OCI-LY1 (cell line): ENCODE measurements at regions not wholly inside any gene's neighbourhood (a gene's known extent, or its start where the extent isn't known, plus 50 kb on each side); places are given as distances from the start of the nearest gene placed in this dataset.

Source experiments
- H2AFZ ChIP-seq: fragments of 200-600 bp; sonication (generic), shearing (Covaris generic); 2 replicates; pipeline ENCODE4 v1.6.0; 2014; ENCODE audit warnings: antibody characterized with exemption, mild to moderate bottlenecking, low read length
- H3F3A ChIP-seq: fragments of 200-600 bp; sonication (generic), shearing (Covaris generic); 2 replicates; pipeline ENCODE4 v1.6.0; 2014; ENCODE audit warnings: mild to moderate bottlenecking, antibody characterized with exemption, low read length, moderate library complexity; ENCODE audit not compliant: insufficient read depth
- H3K27ac ChIP-seq: fragments of 200-600 bp; sonication (generic); 2 replicates; pipeline ENCODE4 v1.5.1; 2014; ENCODE audit warnings: low read length, mixed run types, mild to moderate bottlenecking, low read depth; ENCODE audit not compliant: poor library complexity, severe bottlenecking
- H3K27me3 ChIP-seq: fragments of 200-600 bp; sonication (generic); 2 replicates; pipeline ENCODE4 v1.6.0; 2014; ENCODE audit warnings: antibody characterized with exemption, mild to moderate bottlenecking, low read length, moderate library complexity; ENCODE audit not compliant: insufficient read depth
- H3K36me3 ChIP-seq: fragments of 200-600 bp; sonication (generic); 2 replicates; pipeline ENCODE4 v1.6.1; 2014; ENCODE audit warnings: mild to moderate bottlenecking, antibody characterized with exemption, low read length, moderate library complexity, mixed read lengths; ENCODE audit not compliant: insufficient read depth
- H3K4me1 ChIP-seq: fragments of 200-600 bp; sonication (generic); 2 replicates; pipeline ENCODE4 v1.5.1; 2014; ENCODE audit warnings: mild to moderate bottlenecking, low read length, moderate library complexity; ENCODE audit not compliant: insufficient read depth, severe bottlenecking
- H3K4me2 ChIP-seq: fragments of 200-600 bp; sonication (generic), shearing (Covaris generic); 2 replicates; pipeline ENCODE4 v1.6.1; 2014; ENCODE audit warnings: low read length
- H3K4me3 ChIP-seq: fragments of 200-600 bp; sonication (generic); 2 replicates; pipeline ENCODE4 v1.5.1; 2014; ENCODE audit warnings: low read length, low read depth, mild to moderate bottlenecking, mixed read lengths; ENCODE audit not compliant: poor library complexity, severe bottlenecking
- H3K79me2 ChIP-seq: fragments of 200-600 bp; shearing (Covaris generic); 2 replicates; pipeline ENCODE4 v1.6.1; 2016; ENCODE audit warnings: mixed run types, low read length, mixed read lengths; ENCODE audit not compliant: insufficient read depth
- H3K9ac ChIP-seq: fragments of 200-600 bp; sonication (generic), shearing (Covaris generic); 2 replicates; pipeline ENCODE4 v1.6.1; 2014; ENCODE audit warnings: mild to moderate bottlenecking, low read length, mixed read lengths
- H3K9me2 ChIP-seq: fragments of 200-600 bp; sonication (generic), shearing (Covaris generic); 2 replicates; pipeline ENCODE4 v1.6.1; 2014; ENCODE audit warnings: low read depth, mild to moderate bottlenecking, low read length, mixed read lengths
- H3K9me3 ChIP-seq: fragments of 200-600 bp; shearing (Covaris generic); 2 replicates; pipeline ENCODE4 v1.6.1; 2014; ENCODE audit warnings: low read length, mixed read lengths
- H4K20me1 ChIP-seq: fragments of 200-600 bp; sonication (generic), shearing (Covaris generic); 2 replicates; pipeline ENCODE4 v1.6.0; 2016; ENCODE audit warnings: mild to moderate bottlenecking, low read length; ENCODE audit not compliant: insufficient read depth
- CTCF ChIP-seq: fragments of 200-600 bp; sonication (generic), shearing (Covaris generic); IDR thresholded peaks from 2 replicates; pipeline ENCODE4 v1.5.1; 2017; ENCODE audit warnings: mild to moderate bottlenecking, antibody characterized with exemption, low read length, moderate library complexity, mixed read lengths
- EZH2 ChIP-seq: fragments of 200-600 bp; sonication (generic), shearing (Covaris generic); IDR thresholded peaks from 2 replicates; pipeline ENCODE4 v1.8.0; 2017; ENCODE audit warnings: borderline replicate concordance, mixed run types, mild to moderate bottlenecking, antibody characterized with exemption, low read length, moderate library complexity, mixed read lengths

- no peak for TF ChIP-seq CTCF
- TF ChIP-seq EZH2 = no peak
- no peak overlapping the region for H2AFZ ChIP-seq
- no peaks in the 10 kb centered on the region for H4K20me1 ChIP-seq
- no peak overlapping the region for H3K27ac ChIP-seq
- H3K27me3 ChIP-seq = no peaks in the 10 kb centered on the region
- H3K9me2 ChIP-seq = no peaks in the 10 kb centered on the region
- H3K9me3 ChIP-seq = no peaks in the 10 kb centered on the region
- H3K4me2 ChIP-seq = no peak overlapping the region
- no peaks in the 10 kb centered on the region for H3K4me1 ChIP-seq
- no peaks in the 10 kb centered on the region for H3K36me3 ChIP-seq
- H3F3A ChIP-seq = no peaks in the 10 kb centered on the region
- H3K9ac ChIP-seq = no peak overlapping the region
- no peaks in the 10 kb centered on the region for H3K79me2 ChIP-seq
- H3K4me3 ChIP-seq = no peak overlapping the region
Observed at GRCh38 chr18:43393174-43393573, 115.9 kb upstream of the SYT4 start.

GRCh38 chr18:43396266-43396665 is 119.0 kb upstream of the SYT4 start:
- H3F3A ChIP-seq = no peaks in the 10 kb centered on the region
- no peaks in the 10 kb centered on the region for H4K20me1 ChIP-seq
- no peaks in the 10 kb centered on the region for H3K27me3 ChIP-seq
- no peaks in the 10 kb centered on the region for H3K9me2 ChIP-seq
- no peak overlapping the region for H3K27ac ChIP-seq
- no peaks in the 10 kb centered on the region for H3K9me3 ChIP-seq
- H3K36me3 ChIP-seq = no peaks in the 10 kb centered on the region
- no peak overlapping the region for H3K9ac ChIP-seq
- no peaks in the 10 kb centered on the region for H3K79me2 ChIP-seq
- H2AFZ ChIP-seq = no peak overlapping the region
- H3K4me1 ChIP-seq = no peaks in the 10 kb centered on the region
- TF ChIP-seq EZH2 (no peak), CTCF (peak; percentile 44)
- no peak overlapping the region for H3K4me3 ChIP-seq
- no peak overlapping the region for H3K4me2 ChIP-seq

GRCh38 chr18:43398601-43399000 is 121.3 kb upstream of the SYT4 start:
- H3K36me3 ChIP-seq = no peaks in the 10 kb centered on the region
- no peaks in the 10 kb centered on the region for H3K79me2 ChIP-seq
- no peak overlapping the region for H3K9ac ChIP-seq
- H3K27me3 ChIP-seq = no peaks in the 10 kb centered on the region
- no peaks in the 10 kb centered on the region for H3F3A ChIP-seq
- no peaks in the 10 kb centered on the region for H4K20me1 ChIP-seq
- no peaks in the 10 kb centered on the region for H3K4me1 ChIP-seq
- H3K4me2 ChIP-seq = no peak overlapping the region
- H3K9me3 ChIP-seq = no peaks in the 10 kb centered on the region
- no peak overlapping the region for H2AFZ ChIP-seq
- TF ChIP-seq CTCF (no peak), EZH2 (no peak)
- no peaks in the 10 kb centered on the region for H3K9me2 ChIP-seq
- no peak overlapping the region for H3K27ac ChIP-seq
- H3K4me3 ChIP-seq = no peak overlapping the region
